ENCODE measurements at regions not wholly inside any gene's neighbourhood (a gene's known extent, or its start where the extent isn't known, plus 50 kb on each side); places are given as distances from the start of the nearest gene placed in this dataset.

- no peaks in the 10 kb centered on the region for H3K9me3 ChIP-seq (ENCODE audit: control insufficient read depth in 2 of 2, low read length in 2 of 2)
- no peak overlapping the region for H3K27ac ChIP-seq (ENCODE audit: low read length)
- peaks cover 0 to 3% of the 10 kb centered on the region in 2 donors for H3K36me3 ChIP-seq (ENCODE audit: control insufficient read depth in 2 of 2, insufficient read depth in 2 of 2, low read length in 2 of 2)
- no peaks in the 10 kb centered on the region for H3K27me3 ChIP-seq (ENCODE audit: control insufficient read depth in 1 of 2, insufficient read depth in 2 of 2, low read length in 2 of 2)
- H3K4me1 ChIP-seq (ENCODE audit: control insufficient read depth, insufficient read depth, low read length), result peaks cover 20% of the 10 kb centered on the region
- H3K4me3 ChIP-seq (ENCODE audit: low read length in 2 of 2), result no peak overlapping the region
- no peak overlapping the region for H3K9ac ChIP-seq (ENCODE audit: low read length in 2 of 2)
These were observed 189.4 kb upstream of the KLF14 start for GRCh38 chr7:130923365-130923764.

DNA sequence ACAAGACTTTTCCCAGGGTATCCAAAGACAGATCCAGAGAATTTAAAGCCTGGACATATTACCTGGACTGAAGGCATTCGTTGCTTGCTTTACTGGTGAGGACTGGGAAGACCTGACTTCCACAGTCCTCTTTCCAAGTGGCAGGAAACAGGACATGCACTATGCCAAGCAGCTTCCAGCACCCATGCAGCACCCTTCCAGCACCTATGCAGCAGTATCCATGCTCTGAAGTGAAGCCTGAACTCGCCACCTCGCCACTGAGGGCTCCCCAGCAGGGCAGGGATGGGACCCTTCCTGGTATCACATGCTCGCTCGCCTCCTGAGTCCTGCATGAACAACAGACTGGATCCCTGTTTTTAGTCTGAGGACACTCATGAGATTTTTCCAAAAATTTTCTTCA lies 189.9 kb upstream of the KLF14 start:
- Histone ChIP-seq H3K4me1 (ENCODE audit: control insufficient read depth, insufficient read depth, low read length) (peaks cover 20% of the 10 kb centered on the region), H3K9me3 (ENCODE audit: control insufficient read depth in 2 of 2, low read length in 2 of 2) (no peaks in the 10 kb centered on the region), H3K36me3 (ENCODE audit: control insufficient read depth in 2 of 2, insufficient read depth in 2 of 2, low read length in 2 of 2) (peaks cover 0 to 3% of the 10 kb centered on the region in 2 donors), H3K27ac (ENCODE audit: low read length) (no peak overlapping the region), H3K27me3 (ENCODE audit: control insufficient read depth in 1 of 2, insufficient read depth in 2 of 2, low read length in 2 of 2) (no peaks in the 10 kb centered on the region), H3K4me3 (ENCODE audit: low read length in 2 of 2) (no peak overlapping the region), H3K9ac (ENCODE audit: low read length in 2 of 2) (no peak overlapping the region)

- no peak overlapping the region for H3K9ac ChIP-seq (ENCODE audit: low read length in 2 of 2)
- H3K27ac ChIP-seq (ENCODE audit: low read length), result no peak overlapping the region
- peaks cover 18% of the 10 kb centered on the region for H3K4me1 ChIP-seq (ENCODE audit: control insufficient read depth, insufficient read depth, low read length)
These were observed 191.3 kb upstream of the KLF14 start for GRCh38 chr7:130925136-130925794.

DNA sequence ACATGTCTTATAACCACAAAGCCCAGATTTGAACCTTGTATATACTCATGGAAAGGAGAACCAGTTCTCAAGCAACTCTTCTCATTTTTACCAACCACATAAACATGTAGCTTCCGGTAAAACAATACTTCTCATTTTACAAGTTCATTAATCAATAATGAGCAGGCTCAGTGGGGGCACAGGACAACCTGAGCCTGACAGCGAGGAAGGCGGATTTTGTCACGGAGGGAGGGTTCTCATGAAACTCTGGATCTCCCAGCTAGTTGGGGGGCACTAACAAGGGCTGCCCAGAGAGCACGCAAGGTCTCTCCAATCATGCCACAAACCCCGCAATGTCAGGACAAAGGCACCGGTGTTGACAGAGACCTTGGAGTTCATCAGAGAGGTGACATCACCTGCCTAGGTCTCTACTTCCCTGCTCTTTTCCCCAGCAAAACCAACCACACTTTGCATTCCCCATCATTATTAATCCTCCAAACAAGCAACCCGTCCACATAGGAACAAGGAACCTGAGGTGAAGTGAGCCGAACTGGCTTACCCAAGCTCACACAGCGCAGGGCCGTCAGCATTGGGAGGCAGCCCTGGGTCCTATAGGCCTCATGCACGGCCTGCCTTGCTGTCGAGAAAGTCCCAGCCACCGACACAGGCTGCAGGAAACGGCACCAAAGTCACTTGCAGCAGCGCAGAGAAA lies 192.1 kb upstream of the KLF14 start:
- Histone ChIP-seq H3K4me1 (ENCODE audit: control insufficient read depth, insufficient read depth, low read length) (peaks cover 11% of the 10 kb centered on the region), H3K27me3 (ENCODE audit: control insufficient read depth in 1 of 2, insufficient read depth in 2 of 2, low read length in 2 of 2) (no peaks in the 10 kb centered on the region), H3K9ac (ENCODE audit: low read length in 2 of 2) (no peak overlapping the region), H3K9me3 (ENCODE audit: control insufficient read depth in 2 of 2, low read length in 2 of 2) (no peaks in the 10 kb centered on the region), H3K4me3 (ENCODE audit: low read length in 2 of 2) (no peak overlapping the region), H3K27ac (ENCODE audit: low read length) (no peak overlapping the region), H3K36me3 (ENCODE audit: control insufficient read depth in 2 of 2, insufficient read depth in 2 of 2, low read length in 2 of 2) (peaks cover 0 to 3% of the 10 kb centered on the region in 2 donors)

More at GRCh38 chr7:130925136-130925794, 191.3 kb upstream of the KLF14 start:
- Histone ChIP-seq H3K4me3 (ENCODE audit: low read length in 2 of 2) (no peak overlapping the region), H3K36me3 (ENCODE audit: control insufficient read depth in 2 of 2, insufficient read depth in 2 of 2, low read length in 2 of 2) (peaks cover 0 to 3% of the 10 kb centered on the region in 2 donors), H3K9me3 (ENCODE audit: control insufficient read depth in 2 of 2, low read length in 2 of 2) (no peaks in the 10 kb centered on the region), H3K27me3 (ENCODE audit: control insufficient read depth in 1 of 2, insufficient read depth in 2 of 2, low read length in 2 of 2) (no peaks in the 10 kb centered on the region)

- Histone ChIP-seq H3K4me1 (ENCODE audit: control insufficient read depth, insufficient read depth, low read length) (peaks cover 3% of the 10 kb centered on the region), H3K9me3 (ENCODE audit: control insufficient read depth in 2 of 2, low read length in 2 of 2) (no peaks in the 10 kb centered on the region), H3K4me3 (ENCODE audit: low read length in 2 of 2) (no peak overlapping the region), H3K27me3 (ENCODE audit: control insufficient read depth in 1 of 2, insufficient read depth in 2 of 2, low read length in 2 of 2) (no peaks in the 10 kb centered on the region), H3K36me3 (ENCODE audit: control insufficient read depth in 2 of 2, insufficient read depth in 2 of 2, low read length in 2 of 2) (peaks cover 0 to 2% of the 10 kb centered on the region in 2 donors), H3K27ac (ENCODE audit: low read length) (no peak overlapping the region), H3K9ac (ENCODE audit: low read length in 2 of 2) (no peak overlapping the region)
These were observed 193.1 kb upstream of the KLF14 start for GRCh38 chr7:130927062-130927461.

- H3K4me1 ChIP-seq (ENCODE audit: control insufficient read depth, insufficient read depth, low read length), result peaks cover 3% of the 10 kb centered on the region
- H3K27ac ChIP-seq (ENCODE audit: low read length), result no peak overlapping the region
- H3K9ac ChIP-seq (ENCODE audit: low read length in 2 of 2), result no peak overlapping the region
- peaks cover 0 to 2% of the 10 kb centered on the region in 2 donors for H3K36me3 ChIP-seq (ENCODE audit: control insufficient read depth in 2 of 2, insufficient read depth in 2 of 2, low read length in 2 of 2)
- H3K9me3 ChIP-seq (ENCODE audit: control insufficient read depth in 2 of 2, low read length in 2 of 2), result no peaks in the 10 kb centered on the region
- H3K4me3 ChIP-seq (ENCODE audit: low read length in 2 of 2), result no peak overlapping the region
- H3K27me3 ChIP-seq (ENCODE audit: control insufficient read depth in 1 of 2, insufficient read depth in 2 of 2, low read length in 2 of 2), result no peaks in the 10 kb centered on the region
These were observed 193.6 kb upstream of the KLF14 start for GRCh38 chr7:130927564-130927963.

- Histone ChIP-seq H3K36me3 (ENCODE audit: control insufficient read depth in 2 of 2, insufficient read depth in 2 of 2, low read length in 2 of 2) (peaks cover 0 to 3% of the 10 kb centered on the region in 2 donors), H3K9ac (ENCODE audit: low read length in 2 of 2) (no peak overlapping the region), H3K4me1 (ENCODE audit: control insufficient read depth, insufficient read depth, low read length) (no peaks in the 10 kb centered on the region), H3K27ac (ENCODE audit: low read length) (no peak overlapping the region), H3K4me3 (ENCODE audit: low read length in 2 of 2) (no peak overlapping the region), H3K9me3 (ENCODE audit: control insufficient read depth in 2 of 2, low read length in 2 of 2) (no peaks in the 10 kb centered on the region), H3K27me3 (ENCODE audit: control insufficient read depth in 1 of 2, insufficient read depth in 2 of 2, low read length in 2 of 2) (no peaks in the 10 kb centered on the region)
These were observed 196.1 kb upstream of the KLF14 start for GRCh38 chr7:130929896-130930659.

DNA sequence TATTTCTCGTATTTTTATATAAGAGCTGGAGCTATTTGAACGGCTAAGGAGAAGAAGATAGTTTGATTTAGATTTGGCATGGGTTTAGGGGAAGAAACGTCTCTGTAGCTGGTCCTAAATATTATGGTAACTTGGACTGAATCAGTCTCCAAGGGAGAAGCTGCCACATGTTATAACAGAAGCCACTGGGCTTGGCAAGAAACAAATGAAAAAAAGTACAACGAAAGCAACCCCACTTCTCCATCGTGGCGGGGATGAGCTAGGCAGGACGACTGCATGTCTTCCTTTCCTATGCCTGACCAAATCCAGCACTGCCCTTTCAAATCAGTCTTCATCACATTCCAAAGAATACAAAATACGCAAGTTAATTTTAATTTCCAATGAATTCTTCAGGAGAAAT lies 196.7 kb upstream of the KLF14 start:
- H3K27me3 ChIP-seq (ENCODE audit: control insufficient read depth in 1 of 2, insufficient read depth in 2 of 2, low read length in 2 of 2), result no peaks in the 10 kb centered on the region
- no peak overlapping the region for H3K9ac ChIP-seq (ENCODE audit: low read length in 2 of 2)
- no peaks in the 10 kb centered on the region for H3K9me3 ChIP-seq (ENCODE audit: control insufficient read depth in 2 of 2, low read length in 2 of 2)
- no peak overlapping the region for H3K27ac ChIP-seq (ENCODE audit: low read length)
- no peaks in the 10 kb centered on the region for H3K4me1 ChIP-seq (ENCODE audit: control insufficient read depth, insufficient read depth, low read length)
- no peak overlapping the region for H3K4me3 ChIP-seq (ENCODE audit: low read length in 2 of 2)
- H3K36me3 ChIP-seq (ENCODE audit: control insufficient read depth in 2 of 2, insufficient read depth in 2 of 2, low read length in 2 of 2), result peaks cover 0 to 8% of the 10 kb centered on the region in 2 donors

- Histone ChIP-seq H3K9me3 (ENCODE audit: control insufficient read depth in 2 of 2, low read length in 2 of 2) (no peaks in the 10 kb centered on the region), H3K9ac (ENCODE audit: low read length in 2 of 2) (no peak overlapping the region), H3K4me1 (ENCODE audit: control insufficient read depth, insufficient read depth, low read length) (no peaks in the 10 kb centered on the region), H3K27me3 (ENCODE audit: control insufficient read depth in 1 of 2, insufficient read depth in 2 of 2, low read length in 2 of 2) (no peaks in the 10 kb centered on the region), H3K4me3 (ENCODE audit: low read length in 2 of 2) (no peak overlapping the region), H3K27ac (ENCODE audit: low read length) (no peak overlapping the region), H3K36me3 (ENCODE audit: control insufficient read depth in 2 of 2, insufficient read depth in 2 of 2, low read length in 2 of 2) (peaks cover 0 to 10% of the 10 kb centered on the region in 2 donors)
These were observed 197.4 kb upstream of the KLF14 start for GRCh38 chr7:130931423-130931822.

GRCh38 chr7:130932088-130932487 lies 198.1 kb upstream of the KLF14 start:
- Histone ChIP-seq H3K9me3 (ENCODE audit: control insufficient read depth in 2 of 2, low read length in 2 of 2) (no peaks in the 10 kb centered on the region), H3K4me3 (ENCODE audit: low read length in 2 of 2) (no peak overlapping the region), H3K4me1 (ENCODE audit: control insufficient read depth, insufficient read depth, low read length) (no peaks in the 10 kb centered on the region), H3K9ac (ENCODE audit: low read length in 2 of 2) (no peak overlapping the region), H3K36me3 (ENCODE audit: control insufficient read depth in 2 of 2, insufficient read depth in 2 of 2, low read length in 2 of 2) (peaks cover 0 to 9% of the 10 kb centered on the region in 2 donors), H3K27me3 (ENCODE audit: control insufficient read depth in 1 of 2, insufficient read depth in 2 of 2, low read length in 2 of 2) (no peaks in the 10 kb centered on the region), H3K27ac (ENCODE audit: low read length) (no peak overlapping the region)

Data from stomach smooth muscle (tissue), 2 donors.